WTC11 (cell line): ENCODE measurements at regions not wholly inside any gene's neighbourhood (a gene's known extent, or its start where the extent isn't known, plus 50 kb on each side); places are given as distances from the start of the nearest gene placed in this dataset.
"Not testable (repeated sequence)": the region's sequence is repeated elsewhere in the genome, so short reads cannot be mapped to it uniquely, and the experiment has no call there.

Experiments
- ATAC-seq: fragments of 200-7000 bp; cut with Tn5 transposase; 2 replicates; pipeline ENCODE4 v1.10.0; 2021; ENCODE audit warnings: mild to moderate bottlenecking, moderate library complexity
- CTCF ChIA-PET: fragments of 300-600 bp; sonication (Branson Sonifier 250); formaldehyde crosslinking; loops from one replicate; lab custom pipeline; 2021; ENCODE audit warnings: antibody characterized with exemption; lab: Charles Lee
- POLR2A ChIA-PET: fragments of 350-600 bp; sonication (Branson Sonifier 250); formaldehyde crosslinking; loops from one replicate; lab custom pipeline; 2021; ENCODE audit warnings: antibody characterized with exemption; lab: Charles Lee
- DNase-seq: peaks from one replicate; pipeline ENCODE4 v3.0.0; 2021; ENCODE audit warnings: low spot score
- H3K27ac Mint-ChIP-seq: 2 replicates; pipeline ENCODE4 v1.8.0; 2021; ENCODE audit warnings: mixed read lengths
- H3K27me3 Mint-ChIP-seq: 2 replicates; pipeline ENCODE4 v1.8.0; 2021; ENCODE audit warnings: low read depth, mild to moderate bottlenecking, moderate library complexity, mixed read lengths
- H3K36me3 Mint-ChIP-seq: 2 replicates; pipeline ENCODE4 v1.8.0; 2021; ENCODE audit warnings: mixed read lengths
- H3K4me1 Mint-ChIP-seq: 2 replicates; pipeline ENCODE4 v1.8.0; 2022; ENCODE audit warnings: mixed read lengths
- H3K4me3 Mint-ChIP-seq: 2 replicates; pipeline ENCODE4 v1.8.0; 2021; ENCODE audit warnings: mild to moderate bottlenecking, moderate library complexity, mixed read lengths
- H3K9me3 Mint-ChIP-seq: 2 replicates; pipeline ENCODE4 v1.8.0; 2021; ENCODE audit warnings: mixed read lengths
- ATF1 ChIP-seq: sonication (generic); formaldehyde crosslinking; IDR thresholded peaks from 2 replicates; pipeline ENCODE4 v1.8.1; 2023; ENCODE audit warnings: mild to moderate bottlenecking, moderate library complexity, missing genetic modification reagents
- CREB1 ChIP-seq: sonication (generic); formaldehyde crosslinking; IDR thresholded peaks from 2 replicates; pipeline ENCODE4 v1.8.0; 2023; ENCODE audit warnings: mild to moderate bottlenecking, missing genetic modification reagents
- CREM ChIP-seq: sonication (generic); formaldehyde crosslinking; IDR thresholded peaks from 2 replicates; pipeline ENCODE4 v1.8.1; 2022; ENCODE audit warnings: mild to moderate bottlenecking, missing genetic modification reagents, moderate library complexity
- ETV6 ChIP-seq: sonication (generic); formaldehyde crosslinking; IDR thresholded peaks from 2 replicates; pipeline ENCODE4 v1.8.1; 2022; ENCODE audit warnings: mild to moderate bottlenecking, missing genetic modification reagents
- FOXJ3 ChIP-seq: sonication (generic); formaldehyde crosslinking; IDR thresholded peaks from 2 replicates; pipeline ENCODE4 v1.9.0; 2021; ENCODE audit warnings: missing genetic modification reagents, mild to moderate bottlenecking, borderline replicate concordance
- KAT7 ChIP-seq: sonication (generic); formaldehyde crosslinking; IDR thresholded peaks from 2 replicates; pipeline ENCODE4 v1.8.1; 2023; ENCODE audit warnings: missing genetic modification reagents, mild to moderate bottlenecking, borderline replicate concordance
- NR1H2 ChIP-seq: sonication (generic); formaldehyde crosslinking; IDR thresholded peaks from 2 replicates; pipeline ENCODE4 v1.9.0; 2021; ENCODE audit warnings: mild to moderate bottlenecking, moderate library complexity, missing genetic modification reagents
- OVOL2 ChIP-seq: fragments of 250-450 bp; sonication (Bioruptor Pico); IDR thresholded peaks from 2 replicates; pipeline ENCODE4 v1.9.0; 2021; ENCODE audit warnings: mild to moderate bottlenecking, borderline replicate concordance
- PRDM15 ChIP-seq: sonication (generic); formaldehyde crosslinking; IDR thresholded peaks from 2 replicates; pipeline ENCODE4 v1.8.0; 2022; ENCODE audit warnings: missing genetic modification reagents
- SOX15 ChIP-seq: fragments of 250-450 bp; sonication (Bioruptor Pico); IDR thresholded peaks from 2 replicates; pipeline ENCODE4 v1.9.0; 2021; ENCODE audit warnings: mild to moderate bottlenecking
- TP53 ChIP-seq: sonication (generic); formaldehyde crosslinking; IDR thresholded peaks from 2 replicates; pipeline ENCODE4 v1.8.1; 2023; ENCODE audit warnings: mild to moderate bottlenecking, missing genetic modification reagents
- ZNF121 ChIP-seq: sonication (generic); formaldehyde crosslinking; IDR thresholded peaks from 2 replicates; pipeline ENCODE4 v1.8.0; 2023; ENCODE audit warnings: missing genetic modification reagents
- ZNF138 ChIP-seq: sonication (generic); formaldehyde crosslinking; conservative IDR thresholded peaks from 2 replicates; pipeline ENCODE4 v1.8.1; 2022; ENCODE audit warnings: mild to moderate bottlenecking, moderate library complexity, missing genetic modification reagents
- ZNF263 ChIP-seq: sonication (generic); formaldehyde crosslinking; IDR thresholded peaks from 2 replicates; pipeline ENCODE4 v1.8.1; 2022; ENCODE audit warnings: low read depth, mild to moderate bottlenecking, moderate library complexity, missing genetic modification reagents
- TF ChIP-seq, protein P1 (sequence below): sonication (generic); formaldehyde crosslinking; IDR thresholded peaks from 2 replicates; pipeline ENCODE4 v1.8.1; 2023; ENCODE audit warnings: mild to moderate bottlenecking, missing genetic modification reagents, borderline replicate concordance

- TF ChIP-seq PRDM15 (CRISPR knock-in tag) (no peak), OVOL2 (CRISPR knock-in tag) (no peak), ETV6 (no peak), ZNF263 (CRISPR knock-in tag) (no peak)
- TF ChIP-seq, all 79 proteins: peak for 0
Measured at GRCh38 chr6:21792177-21792576, 198.6 kb downstream of the SOX4 start (continued).

DNA sequence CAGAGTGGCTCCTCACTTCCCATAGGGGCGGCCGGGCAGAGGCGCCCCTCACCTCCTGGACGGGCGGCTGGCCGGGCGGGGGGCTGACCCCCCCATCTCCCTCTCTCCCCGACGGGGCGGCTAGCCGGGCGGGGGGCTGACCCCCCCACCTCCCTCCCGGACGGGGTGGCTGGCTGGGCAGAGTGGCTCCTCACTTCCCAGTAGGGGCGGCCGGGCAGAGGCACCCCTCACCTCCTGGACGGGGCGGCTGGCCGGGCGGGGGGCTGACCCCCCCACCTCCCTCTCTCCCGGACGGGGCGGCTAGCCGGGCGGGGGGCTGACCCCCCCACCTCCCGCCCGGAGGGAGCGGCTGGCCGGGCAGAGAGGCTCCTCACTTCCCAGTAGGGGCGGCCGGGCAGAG, 203.4 kb downstream of the SOX4 start:
- H3K27me3 Mint-ChIP-seq, H3K9me3 Mint-ChIP-seq, ATAC-seq, POLR2A ChIA-PET, H3K4me3 Mint-ChIP-seq, DNase-seq, CTCF ChIA-PET, H3K27ac Mint-ChIP-seq: not testable (repeated sequence)
- Mint-ChIP-seq H3K4me1 (peaks cover 31% of the 10 kb centered on the region), H3K36me3 (peaks cover 29% of the 10 kb centered on the region)

GRCh38 chr6:21798468-21798867, 204.9 kb downstream of the SOX4 start:
- no peak for ATAC-seq
- no peak overlapping the region for H3K27ac Mint-ChIP-seq
- H3K4me3 Mint-ChIP-seq, result no peak overlapping the region

DNA sequence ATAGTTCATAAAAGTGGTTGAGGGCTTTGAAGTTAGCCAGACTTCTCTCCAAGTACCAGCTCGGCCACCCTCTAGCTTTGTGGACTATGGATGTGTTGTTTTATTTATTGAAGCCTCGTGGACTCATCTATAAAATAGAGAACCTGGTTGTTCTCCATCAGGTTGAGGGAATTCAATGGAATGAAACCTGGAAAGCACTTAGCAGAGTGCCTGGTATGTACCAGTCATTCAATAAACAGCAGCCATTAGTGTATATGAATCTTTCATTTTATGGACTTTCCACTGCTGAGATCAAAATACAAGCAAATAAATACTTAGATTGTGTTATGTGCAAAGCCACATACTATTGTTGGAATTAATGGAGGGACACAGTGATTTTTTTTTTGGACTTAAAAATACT, 206.8 kb downstream of the SOX4 start:
- H3K36me3 Mint-ChIP-seq, result peaks cover 39% of the 10 kb centered on the region
- POLR2A ChIA-PET, result no interaction called here
- H3K4me3 Mint-ChIP-seq, result no peak overlapping the region
- TF ChIP-seq ZNF138 (CRISPR knock-in tag) (no peak), CREM (CRISPR knock-in tag) (no peak), TP53 (CRISPR knock-in tag) (no peak), ATF1 (CRISPR knock-in tag) (no peak), PRDM15 (CRISPR knock-in tag) (no peak), SOX15 (no peak), CREB1 (CRISPR knock-in tag) (no peak), KAT7 (CRISPR knock-in tag) (no peak), NR1H2 (CRISPR knock-in tag) (no peak)
- TF ChIP-seq, protein P1, sequence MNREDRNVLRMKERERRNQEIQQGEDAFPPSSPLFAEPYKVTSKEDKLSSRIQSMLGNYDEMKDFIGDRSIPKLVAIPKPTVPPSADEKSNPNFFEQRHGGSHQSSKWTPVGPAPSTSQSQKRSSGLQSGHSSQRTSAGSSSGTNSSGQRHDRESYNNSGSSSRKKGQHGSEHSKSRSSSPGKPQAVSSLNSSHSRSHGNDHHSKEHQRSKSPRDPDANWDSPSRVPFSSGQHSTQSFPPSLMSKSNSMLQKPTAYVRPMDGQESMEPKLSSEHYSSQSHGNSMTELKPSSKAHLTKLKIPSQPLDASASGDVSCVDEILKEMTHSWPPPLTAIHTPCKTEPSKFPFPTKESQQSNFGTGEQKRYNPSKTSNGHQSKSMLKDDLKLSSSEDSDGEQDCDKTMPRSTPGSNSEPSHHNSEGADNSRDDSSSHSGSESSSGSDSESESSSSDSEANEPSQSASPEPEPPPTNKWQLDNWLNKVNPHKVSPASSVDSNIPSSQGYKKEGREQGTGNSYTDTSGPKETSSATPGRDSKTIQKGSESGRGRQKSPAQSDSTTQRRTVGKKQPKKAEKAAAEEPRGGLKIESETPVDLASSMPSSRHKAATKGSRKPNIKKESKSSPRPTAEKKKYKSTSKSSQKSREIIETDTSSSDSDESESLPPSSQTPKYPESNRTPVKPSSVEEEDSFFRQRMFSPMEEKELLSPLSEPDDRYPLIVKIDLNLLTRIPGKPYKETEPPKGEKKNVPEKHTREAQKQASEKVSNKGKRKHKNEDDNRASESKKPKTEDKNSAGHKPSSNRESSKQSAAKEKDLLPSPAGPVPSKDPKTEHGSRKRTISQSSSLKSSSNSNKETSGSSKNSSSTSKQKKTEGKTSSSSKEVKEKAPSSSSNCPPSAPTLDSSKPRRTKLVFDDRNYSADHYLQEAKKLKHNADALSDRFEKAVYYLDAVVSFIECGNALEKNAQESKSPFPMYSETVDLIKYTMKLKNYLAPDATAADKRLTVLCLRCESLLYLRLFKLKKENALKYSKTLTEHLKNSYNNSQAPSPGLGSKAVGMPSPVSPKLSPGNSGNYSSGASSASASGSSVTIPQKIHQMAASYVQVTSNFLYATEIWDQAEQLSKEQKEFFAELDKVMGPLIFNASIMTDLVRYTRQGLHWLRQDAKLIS (CRISPR knock-in tag), result no peak
- ATAC-seq, result no peak
- peak overlapping the region; percentile 5; the same call in 1 of the 2 replicates for H3K27ac Mint-ChIP-seq
- no peak for DNase-seq
- CTCF ChIA-PET, result no interaction called here
- H3K9me3 Mint-ChIP-seq, result peaks cover 10% of the 10 kb centered on the region
- H3K27me3 Mint-ChIP-seq, result no peaks in the 10 kb centered on the region
- peaks cover 36% of the 10 kb centered on the region for H3K4me1 Mint-ChIP-seq

More at GRCh38 chr6:21798468-21798867, 204.9 kb downstream of the SOX4 start:
- TF ChIP-seq FOXJ3 (CRISPR knock-in tag) (no peak), ZNF121 (CRISPR knock-in tag) (peak; percentile 66)
- Mint-ChIP-seq H3K36me3 (peaks cover 41% of the 10 kb centered on the region), H3K9me3 (peaks cover 10% of the 10 kb centered on the region), H3K27me3 (no peaks in the 10 kb centered on the region), H3K4me1 (peaks cover 29% of the 10 kb centered on the region)
- no peak for DNase-seq
- POLR2A ChIA-PET, result no interaction called here
- CTCF ChIA-PET, result no interaction called here
